ENCODE measurements at regions not wholly inside any gene's neighbourhood (a gene's known extent, or its start where the extent isn't known, plus 50 kb on each side); places are given as distances from the start of the nearest gene placed in this dataset.

DNA sequence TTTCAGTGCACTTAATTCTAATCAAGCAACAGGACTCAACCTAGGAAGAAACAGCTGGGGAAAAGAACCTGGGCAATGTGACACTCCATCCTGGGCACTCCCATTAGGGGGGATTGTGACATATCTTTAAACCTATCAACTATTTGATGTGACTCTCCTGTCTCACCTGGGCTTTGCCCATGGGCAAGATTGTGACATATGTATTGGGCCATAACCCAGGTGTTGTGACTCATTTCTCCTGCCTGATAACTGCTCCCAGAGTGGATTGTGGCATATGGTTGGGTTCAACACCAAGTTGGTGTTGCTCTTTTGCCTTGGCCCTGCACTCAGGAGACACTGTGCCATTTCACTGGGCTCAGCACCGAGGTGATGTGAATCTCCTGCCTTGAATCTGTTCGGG, 82.6 kb downstream of the ZNF723 start:
- TF ChIP-seq, protein P1, sequence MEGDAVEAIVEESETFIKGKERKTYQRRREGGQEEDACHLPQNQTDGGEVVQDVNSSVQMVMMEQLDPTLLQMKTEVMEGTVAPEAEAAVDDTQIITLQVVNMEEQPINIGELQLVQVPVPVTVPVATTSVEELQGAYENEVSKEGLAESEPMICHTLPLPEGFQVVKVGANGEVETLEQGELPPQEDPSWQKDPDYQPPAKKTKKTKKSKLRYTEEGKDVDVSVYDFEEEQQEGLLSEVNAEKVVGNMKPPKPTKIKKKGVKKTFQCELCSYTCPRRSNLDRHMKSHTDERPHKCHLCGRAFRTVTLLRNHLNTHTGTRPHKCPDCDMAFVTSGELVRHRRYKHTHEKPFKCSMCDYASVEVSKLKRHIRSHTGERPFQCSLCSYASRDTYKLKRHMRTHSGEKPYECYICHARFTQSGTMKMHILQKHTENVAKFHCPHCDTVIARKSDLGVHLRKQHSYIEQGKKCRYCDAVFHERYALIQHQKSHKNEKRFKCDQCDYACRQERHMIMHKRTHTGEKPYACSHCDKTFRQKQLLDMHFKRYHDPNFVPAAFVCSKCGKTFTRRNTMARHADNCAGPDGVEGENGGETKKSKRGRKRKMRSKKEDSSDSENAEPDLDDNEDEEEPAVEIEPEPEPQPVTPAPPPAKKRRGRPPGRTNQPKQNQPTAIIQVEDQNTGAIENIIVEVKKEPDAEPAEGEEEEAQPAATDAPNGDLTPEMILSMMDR (IDR thresholded peaks at IDR 0.05) = no peak

DNA sequence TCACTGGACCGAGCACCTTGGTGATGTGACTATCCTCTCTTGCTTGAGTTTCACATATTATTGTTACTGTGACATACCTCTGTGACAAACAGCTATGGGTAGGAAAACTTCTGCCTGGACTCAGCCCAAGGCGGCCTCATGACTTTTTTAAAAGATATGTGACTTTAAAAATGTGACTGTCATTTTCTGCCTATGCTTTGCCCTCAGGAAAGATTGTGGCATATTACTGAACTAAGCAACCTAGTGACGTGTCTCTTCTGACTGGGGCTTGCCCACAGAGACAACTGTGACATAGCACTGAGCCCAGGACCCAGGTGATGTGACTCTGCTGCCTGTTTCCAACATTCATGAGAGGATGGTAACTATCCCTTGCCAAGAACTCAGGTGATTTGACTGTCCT, 84.8 kb downstream of the ZNF728 start:
- Histone ChIP-seq H3K36me3 (no peaks in the 10 kb centered on the region), H3K27me3 (no peaks in the 10 kb centered on the region), H3K9me3 (peaks cover 0 to 59% of the 10 kb centered on the region in 2 donors), H3K4me3 (no peak overlapping the region), H3K27ac (no peak overlapping the region), H3K4me1 (no peaks in the 10 kb centered on the region)
- DNase-seq (no peak), ATAC-seq (no peak)
- TF ChIP-seq, protein P1 (IDR thresholded peaks at IDR 0.05) = no peak
- intact Hi-C loops (cut with DNase I) = no loop called here

More for the DNA sequence above, 82.6 kb downstream of the ZNF723 start:
- no peaks in the 10 kb centered on the region for H3K36me3 ChIP-seq
- H3K4me1 ChIP-seq = no peaks in the 10 kb centered on the region
- intact Hi-C loops (cut with DNase I) = no loop called here
- H3K27me3 ChIP-seq = no peaks in the 10 kb centered on the region
- ATAC-seq = no peak
- no peak overlapping the region for H3K4me3 ChIP-seq
- no peak for DNase-seq
- peaks cover 0 to 68% of the 10 kb centered on the region in 2 donors for H3K9me3 ChIP-seq
- no peak overlapping the region for H3K27ac ChIP-seq

DNA sequence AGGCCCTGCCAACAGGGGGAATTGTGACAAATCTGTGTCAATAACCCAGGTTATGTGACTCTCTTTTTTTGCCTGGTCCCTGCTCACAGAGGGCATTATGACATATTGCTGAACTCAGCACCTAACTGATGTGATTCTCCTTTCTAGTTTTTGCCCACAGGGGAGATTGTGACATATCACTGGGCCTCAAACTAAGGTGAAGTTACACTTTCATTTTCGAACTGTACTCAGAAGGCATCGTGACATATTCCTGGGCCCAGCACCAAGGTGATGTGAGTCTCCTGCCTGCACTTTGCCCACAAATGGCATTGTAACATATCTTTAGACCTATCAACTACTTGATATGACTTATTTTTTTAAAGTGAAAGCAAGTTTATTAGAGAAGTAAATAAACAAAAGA, 83.0 kb downstream of the ZNF728 start:
- Histone ChIP-seq H3K9me3 (peaks cover 0 to 58% of the 10 kb centered on the region in 2 donors), H3K36me3 (no peaks in the 10 kb centered on the region), H3K27me3 (no peaks in the 10 kb centered on the region), H3K27ac (no peak overlapping the region), H3K4me3 (no peak overlapping the region), H3K4me1 (no peaks in the 10 kb centered on the region)
- ATAC-seq (no peak), DNase-seq (no peak)
- intact Hi-C loops (cut with DNase I) = no loop called here
- TF ChIP-seq, protein P1 (IDR thresholded peaks at IDR 0.05) = no peak
